ENCODE measurements at regions not wholly inside any gene's neighbourhood (a gene's known extent, or its start where the extent isn't known, plus 50 kb on each side); places are given as distances from the start of the nearest gene placed in this dataset.
"Not testable (repeated sequence)": the region's sequence is repeated elsewhere in the genome, so short reads cannot be mapped to it uniquely, and the experiment has no call there.

DNA sequence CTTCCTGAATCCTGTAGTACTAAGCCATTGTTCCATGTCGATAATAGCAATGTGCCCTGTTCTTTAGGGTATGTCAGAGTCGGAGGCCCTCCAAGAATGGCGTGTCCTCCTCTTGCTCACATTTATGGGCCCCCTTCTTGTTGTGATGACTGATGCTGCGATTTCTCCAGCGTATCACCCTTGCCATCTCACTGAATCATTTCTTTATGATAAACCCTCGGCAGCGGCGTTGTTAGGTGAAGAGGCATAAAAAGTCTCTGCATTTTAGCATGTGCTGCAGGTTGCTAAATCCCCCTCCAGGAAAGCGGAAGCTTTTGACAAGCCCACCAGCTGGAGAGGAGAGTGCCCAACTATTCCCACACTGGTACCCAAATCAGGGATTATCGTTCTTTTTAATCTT is 1045.3 kb downstream of the BRD1 start:
- DNase-seq: no peak

DNA sequence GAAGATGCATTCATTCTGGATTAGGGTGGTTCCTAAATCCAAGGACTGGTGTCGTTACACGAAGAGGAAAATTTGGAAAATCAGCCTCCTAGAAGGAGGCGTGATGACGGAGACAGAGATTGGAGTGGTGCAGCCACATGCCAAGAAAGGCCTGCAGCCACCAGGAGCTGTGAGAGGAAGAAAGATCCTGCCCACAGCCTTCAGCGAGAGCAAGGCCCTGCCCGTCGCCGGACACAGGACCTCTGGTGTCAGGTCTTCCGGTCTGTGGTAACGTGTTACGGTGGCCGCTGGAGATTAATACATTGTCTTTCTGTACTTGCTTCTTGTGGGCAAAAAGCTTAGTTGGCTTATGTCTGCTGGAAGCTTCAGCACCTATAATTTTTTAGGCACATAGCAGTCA is 1045.8 kb downstream of the BRD1 start:
- DNase-seq: no peak

DNA sequence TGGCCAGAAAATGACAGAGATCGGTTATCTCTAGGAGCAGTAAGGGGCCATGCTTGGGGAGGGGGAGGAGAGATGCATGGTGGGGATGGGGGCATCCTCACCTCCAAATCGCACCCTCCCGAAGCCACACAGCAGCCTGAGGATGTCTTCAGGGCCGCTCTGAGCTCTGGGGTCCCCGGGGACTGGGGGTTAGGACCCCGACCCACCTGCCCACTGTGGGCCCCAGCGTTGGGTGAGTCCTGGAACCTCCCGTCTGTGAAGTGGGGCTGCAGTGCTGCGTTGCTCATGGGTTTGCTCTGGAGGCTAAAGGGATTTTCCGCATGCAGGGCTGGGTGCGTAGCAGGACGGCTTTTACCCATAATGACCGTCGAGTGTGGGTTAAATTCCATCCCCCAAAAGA is 1046.3 kb downstream of the BRD1 start:
- DNase-seq: no peak

DNA sequence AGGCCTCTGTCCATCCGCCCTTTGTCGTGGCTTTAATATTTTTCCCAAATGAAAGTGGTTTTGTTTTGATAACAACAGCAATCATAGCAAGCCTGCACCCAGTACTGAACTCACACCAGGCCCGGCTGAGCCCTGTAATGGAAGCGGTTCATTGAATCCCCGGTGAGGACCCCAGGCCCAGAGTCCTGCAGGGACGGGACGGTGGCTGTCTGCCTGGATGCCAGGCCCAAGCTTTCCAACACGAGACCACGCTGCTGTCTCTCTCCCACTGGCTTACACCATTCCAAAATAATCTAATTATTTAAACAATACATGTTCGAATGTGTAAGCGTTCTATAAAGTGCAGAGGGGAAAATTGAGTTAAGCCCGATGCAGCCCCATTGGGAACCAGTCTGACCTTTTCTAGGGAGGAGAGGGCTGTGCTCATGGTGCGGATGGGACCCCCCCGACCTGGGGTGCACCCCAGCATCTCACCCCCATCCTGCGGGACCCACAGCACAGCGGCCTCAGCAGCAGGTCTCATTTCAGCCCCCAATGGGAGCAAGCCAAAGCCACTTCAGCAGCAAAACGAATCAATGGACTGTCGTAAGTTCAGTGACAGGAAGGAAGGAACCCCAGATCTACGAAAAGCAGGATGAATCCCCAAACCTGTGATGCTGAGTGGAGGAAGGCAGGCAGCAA is 1046.9 kb downstream of the BRD1 start:
- no peak for DNase-seq

DNA sequence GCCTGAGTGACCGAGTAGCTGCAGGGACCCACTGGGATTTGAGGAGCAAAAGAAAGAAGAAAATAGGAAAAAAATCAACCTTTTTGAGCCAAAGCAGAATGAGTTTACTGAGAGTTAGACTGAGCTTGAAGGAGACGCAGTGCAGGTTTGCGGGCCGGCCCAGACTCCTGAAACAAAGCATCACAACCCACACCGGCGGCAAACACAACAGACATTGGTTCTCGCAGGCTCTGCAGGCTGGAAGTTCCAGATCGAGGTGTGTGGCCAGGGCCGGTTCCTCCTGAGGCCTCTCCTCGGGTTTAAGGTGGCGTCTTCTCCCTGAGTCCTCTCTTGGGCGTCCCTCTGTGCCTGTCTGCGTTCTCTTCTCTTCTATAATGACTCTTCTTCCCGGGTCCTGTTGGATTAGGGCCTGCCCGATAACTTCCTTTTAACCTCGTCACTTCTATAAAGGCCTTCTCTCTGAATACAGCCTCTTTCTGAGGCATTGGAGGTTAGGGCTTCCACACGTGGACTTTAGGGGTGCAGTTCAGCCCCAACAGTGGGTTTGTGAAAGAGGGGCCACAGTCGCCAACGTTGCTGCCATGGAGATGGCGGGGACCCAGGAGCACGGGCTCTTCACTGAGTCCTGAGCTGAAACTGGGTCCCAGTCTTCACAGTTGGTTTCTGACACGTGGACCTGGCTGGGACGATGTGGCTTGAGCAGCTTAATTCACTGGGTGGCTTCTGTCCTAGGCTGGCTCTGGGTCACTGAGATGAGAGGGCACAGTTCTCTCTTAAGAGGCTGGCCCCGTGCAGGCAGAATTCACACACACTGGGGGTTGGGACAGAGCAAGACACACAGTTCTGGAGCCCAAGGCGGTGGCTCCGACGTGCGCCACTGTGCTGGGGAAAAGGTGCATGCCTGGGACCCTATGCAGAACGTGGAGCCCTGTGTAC is 1047.7 kb downstream of the BRD1 start:
- no peak for DNase-seq

DNA sequence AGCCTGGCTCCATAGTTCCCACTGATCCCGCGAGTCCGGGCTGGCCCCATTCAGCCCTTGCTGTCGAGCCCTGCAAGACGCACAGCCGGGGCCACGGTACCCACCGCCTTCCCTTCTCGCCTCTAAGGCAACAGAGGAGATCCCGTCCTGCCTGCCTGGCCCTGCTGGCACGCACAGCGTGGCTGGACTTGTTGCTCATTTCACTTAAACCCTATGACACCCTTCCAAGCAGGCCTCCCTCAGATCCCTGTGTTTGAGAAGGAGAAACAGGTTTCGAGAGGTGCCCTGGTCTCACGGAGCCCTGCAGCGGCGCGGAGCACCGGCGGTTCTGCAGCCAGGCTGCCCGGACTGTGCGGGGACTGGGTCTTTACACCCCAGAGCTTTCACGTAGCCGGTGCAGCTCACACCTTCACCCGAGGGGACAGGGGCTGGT is 1048.4 kb downstream of the BRD1 start:
- DNase-seq: no peak

DNA sequence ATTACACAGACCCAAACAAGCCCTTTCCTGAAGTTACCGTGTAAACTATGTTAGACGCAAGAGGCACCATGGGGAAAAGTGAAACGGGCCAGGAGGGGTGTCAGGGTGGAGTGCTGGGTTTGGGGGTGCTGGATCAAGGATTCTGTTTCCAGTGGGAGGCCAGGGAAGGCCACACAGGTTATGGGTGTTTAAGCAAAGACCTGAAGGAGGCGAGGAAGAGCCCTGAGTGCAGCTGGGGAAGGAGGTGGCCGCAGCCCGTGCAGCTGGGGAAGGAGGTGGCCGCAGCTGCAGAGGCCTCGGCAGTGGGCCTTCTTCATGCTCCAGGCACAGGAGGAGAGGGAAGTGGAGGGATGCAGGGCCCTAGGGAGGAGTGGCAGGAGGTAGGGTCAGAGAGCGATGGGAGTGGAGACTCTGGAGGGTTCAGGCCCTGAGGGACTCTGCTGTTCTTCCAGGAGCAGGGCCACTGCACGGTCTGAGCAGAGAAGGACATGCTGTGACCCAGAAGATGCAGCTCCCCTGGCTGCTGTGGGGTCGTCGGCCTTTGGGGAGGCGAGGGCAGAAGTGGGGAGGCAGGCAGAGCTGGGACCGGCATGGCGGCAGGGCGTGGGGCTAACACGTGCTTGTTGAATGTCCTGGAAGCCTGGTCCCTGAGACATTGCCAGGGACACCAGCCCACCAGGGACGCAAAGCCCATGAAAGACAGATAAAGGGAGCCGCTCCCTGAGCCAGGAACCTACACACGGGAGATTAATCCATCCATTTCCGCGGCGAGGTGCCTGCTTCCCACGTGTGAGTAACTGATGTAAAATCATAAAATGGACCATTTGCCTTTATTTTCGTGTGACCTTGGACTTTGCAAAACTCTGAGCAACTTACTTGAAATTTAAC is 1049.1 kb downstream of the BRD1 start:
- DNase-seq: no peak

GRCh38 chr22:48772286-48772907 is 1055.3 kb downstream of the BRD1 start:
- DNase-seq: no peak

DNA sequence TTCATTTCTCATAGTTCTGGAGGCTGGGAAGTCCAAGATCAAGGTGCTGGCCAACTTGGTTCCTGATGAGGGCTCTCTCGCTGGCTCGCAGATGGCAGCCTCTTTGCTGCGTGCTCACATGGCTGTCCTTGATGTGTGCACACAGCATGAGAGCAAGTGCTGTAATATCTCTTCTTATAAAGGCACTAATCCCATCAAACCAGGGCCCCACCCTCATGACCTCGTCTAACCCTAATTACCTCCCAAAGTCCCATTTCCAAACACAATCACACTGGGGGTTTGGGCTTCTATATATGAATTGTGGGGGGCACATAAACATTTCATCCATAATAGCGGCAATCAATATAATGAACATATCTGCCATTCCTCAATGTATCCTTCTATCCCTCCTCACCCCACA is 1062.1 kb downstream of the BRD1 start:
- DNase-seq: no peak

DNA sequence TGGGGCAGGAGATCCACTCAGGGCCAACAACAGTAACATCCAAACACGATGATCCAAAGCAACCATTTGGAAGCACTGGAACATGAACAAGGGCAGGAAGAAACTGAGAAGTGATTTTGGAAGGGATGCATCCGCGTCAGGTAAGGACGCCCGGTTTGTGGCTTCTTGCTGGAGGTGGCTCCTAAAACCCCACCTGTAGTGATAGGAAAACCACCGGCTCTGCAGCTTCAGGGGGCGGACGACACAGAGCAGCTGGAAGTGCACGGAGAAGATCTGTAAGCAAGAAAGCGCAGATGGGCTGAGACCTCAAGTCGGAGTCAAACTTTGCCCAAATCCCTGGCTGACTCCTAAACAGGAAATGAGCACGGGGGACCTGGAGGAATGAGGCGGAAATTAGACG is 1066.1 kb downstream of the BRD1 start:
- no peak for DNase-seq

DNA sequence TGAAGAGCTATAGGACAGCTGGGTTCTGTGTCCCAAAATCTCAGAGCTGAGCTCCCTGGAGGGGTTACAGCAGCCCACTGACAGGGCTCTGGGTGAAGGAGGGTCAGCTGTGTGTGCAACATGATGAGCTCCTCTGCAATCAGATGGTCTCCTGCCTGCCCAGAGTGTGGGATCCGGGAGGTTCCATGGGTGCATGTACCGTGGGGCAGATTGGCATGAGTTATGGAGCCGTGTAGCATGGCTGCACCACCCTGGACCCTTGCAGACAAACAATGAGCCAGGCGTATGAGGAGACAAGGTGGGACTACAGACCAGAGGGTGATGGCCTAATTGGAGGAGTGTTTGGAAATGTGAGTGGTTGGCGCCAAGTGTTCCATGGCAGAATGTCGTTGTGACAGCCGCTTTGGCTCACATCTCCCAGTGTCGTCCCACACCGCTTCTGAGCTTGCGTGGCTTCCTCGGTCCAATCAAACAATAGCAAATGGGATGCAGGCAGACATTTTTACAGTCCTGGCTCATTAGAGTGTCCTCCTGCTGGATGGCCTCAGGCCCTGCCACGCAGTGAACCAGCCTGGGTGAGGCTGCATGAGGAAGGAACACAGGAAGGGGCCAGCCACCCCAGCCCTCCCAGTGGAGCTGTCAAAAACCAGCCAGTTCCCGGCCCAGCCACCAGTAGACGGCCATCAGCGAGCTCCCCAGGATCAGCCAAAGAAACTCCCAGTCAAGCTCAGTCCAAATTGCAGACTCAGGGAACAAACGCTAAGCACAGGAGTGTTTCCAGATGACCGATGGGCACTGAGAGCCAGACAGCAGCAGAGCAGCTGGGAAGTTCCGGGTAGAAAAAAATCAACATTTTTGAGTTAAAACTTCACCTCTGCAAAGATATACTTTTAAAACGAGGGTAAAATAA is 1066.9 kb downstream of the BRD1 start:
- DNase-seq: no peak

GRCh38 chr22:48758881-48759875 is 1068.5 kb downstream of the BRD1 start:
- DNase-seq: no peak

DNA sequence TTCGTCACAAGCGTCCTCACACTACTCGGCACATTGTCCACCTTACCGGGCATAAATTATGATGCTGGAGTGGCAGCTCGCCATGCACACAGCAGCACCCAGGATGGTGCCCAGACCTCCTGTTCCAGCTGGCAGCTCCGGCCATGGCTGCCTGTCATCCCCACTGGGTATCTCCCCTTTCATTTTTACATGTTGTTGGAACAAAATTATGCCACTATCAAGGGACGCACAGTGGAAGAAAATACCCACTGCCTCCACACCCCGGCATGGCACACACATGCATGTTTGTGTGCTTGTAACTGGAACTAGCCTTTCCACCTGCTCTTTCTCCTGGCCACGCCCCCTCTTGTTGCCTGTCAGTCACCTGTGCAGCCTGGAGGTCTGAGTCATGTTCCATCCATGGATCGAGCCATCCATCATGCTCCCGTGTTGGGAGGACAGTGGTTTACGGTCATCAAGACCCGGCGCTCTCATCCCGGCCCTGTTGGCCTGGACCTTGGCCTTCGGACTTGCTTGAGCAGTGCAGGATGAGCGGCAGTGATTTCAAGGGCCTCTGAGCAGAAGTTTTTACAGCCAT is 1069.6 kb downstream of the BRD1 start:
- no peak for DNase-seq

DNA sequence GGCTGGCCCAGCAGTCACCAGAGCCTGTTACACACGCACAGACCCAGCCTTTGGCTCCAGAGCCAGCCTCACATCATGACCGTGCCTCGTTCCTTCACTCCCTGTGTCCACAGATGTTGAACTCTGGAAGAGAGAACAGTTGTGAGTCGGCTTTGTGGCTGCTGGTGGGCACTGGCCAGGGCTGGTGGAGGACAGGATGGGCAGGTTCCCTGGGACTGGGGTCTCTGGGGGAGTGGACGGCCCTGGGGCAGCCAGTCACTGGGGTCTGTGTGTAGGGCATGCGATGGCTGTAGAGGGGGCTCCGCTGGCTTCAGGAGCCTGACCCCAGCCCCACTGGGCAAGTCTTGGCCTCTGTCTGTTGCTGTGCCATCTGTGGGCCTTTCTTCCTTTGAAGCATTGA is 1070.1 kb downstream of the BRD1 start:
- DNase-seq: no peak

DNA sequence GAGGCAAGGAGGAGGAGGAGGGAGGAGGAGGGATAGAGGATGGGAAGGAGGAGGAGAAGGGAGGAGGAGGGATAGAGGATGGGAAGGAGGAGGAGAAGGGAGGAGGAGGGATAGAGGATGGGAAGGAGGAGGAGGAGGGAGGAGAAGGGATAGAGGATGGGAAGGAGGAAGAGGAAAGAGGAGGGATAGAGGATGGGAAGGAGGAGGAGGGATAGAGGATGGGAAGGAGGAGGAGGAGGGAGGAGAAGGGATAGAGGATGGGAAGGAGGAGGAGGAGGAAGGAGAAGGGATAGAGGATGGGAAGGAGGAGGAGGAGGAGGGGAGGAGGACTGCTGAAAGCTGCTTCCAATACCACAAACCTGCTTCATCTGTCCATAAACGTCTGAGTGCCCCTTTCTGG is 1070.5 kb downstream of the BRD1 start:
- DNase-seq: not testable (repeated sequence)

DNA sequence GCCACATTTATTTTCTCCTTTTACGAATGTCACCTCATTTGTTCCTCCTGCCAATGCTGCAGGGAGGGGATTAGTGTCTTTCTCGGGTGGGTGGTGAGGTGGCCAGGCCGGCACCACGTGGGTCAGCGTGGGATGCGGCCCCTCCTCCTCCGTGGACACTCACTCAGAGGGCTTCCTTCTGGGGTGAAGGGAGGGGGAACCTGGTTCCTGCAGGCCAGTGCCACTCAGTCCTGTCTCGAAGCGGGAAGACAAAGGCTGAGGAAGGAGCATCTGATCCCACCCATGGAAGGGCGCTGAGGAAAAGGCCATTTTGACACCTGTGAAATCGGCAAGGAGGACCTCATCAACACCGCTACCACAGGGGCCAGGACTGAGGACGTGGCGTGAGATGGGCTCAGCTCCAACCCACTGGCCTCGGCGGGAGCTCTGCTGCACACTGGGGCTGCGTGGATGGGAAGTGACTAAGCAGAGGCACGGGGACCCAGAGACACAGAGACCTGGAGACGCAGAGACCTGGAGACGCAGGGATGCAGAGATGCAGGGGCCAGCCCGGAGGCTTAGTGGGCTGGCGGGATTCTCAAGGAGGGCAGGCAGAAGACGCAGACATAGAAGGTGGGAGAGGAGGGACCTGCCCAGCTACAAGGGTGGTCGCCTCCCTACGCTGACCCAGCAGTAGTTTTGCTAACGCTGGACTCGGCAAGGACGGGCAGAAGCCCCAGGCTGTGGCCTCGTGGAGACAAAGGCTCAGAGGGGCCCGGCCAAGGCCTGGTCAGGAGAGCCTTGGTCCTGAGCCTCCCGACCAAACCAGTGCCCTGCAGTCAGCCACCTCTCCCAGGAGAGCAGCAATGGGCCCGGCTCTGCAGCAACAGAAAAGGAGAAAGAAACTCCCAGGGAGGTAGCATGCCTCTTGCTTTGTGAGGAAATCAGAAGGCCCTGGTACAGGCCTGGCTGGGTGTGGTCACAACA is 1071.2 kb downstream of the BRD1 start:
- DNase-seq: no peak

GRCh38 chr22:48755059-48755949 is 1072.4 kb downstream of the BRD1 start:
- DNase-seq: no peak

DNA sequence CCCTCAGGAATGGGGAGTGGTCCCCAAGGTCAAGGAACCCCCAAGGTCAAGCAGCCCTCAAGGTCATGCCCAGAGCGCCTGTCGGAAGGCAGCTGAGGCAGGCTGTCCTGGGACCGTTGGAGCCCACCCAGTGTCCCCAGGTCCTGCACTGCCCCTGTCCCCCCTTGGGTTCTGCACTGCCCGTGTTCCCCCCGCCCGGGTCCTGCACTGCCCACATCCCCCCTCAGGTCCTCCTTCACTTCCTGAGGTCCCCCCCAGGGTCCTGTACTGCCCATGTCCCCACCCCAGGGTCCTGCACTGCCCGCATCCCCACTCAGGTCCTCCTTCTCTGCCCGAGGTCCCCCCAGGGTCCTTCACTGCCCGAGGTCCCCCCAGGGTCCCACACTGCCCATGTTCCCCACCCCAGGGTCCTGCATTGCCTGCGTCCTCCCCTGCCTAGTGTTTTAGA is 1073.0 kb downstream of the BRD1 start:
- no peak for DNase-seq
